ENCODE measurements at regions not wholly inside any gene's neighbourhood (a gene's known extent, or its start where the extent isn't known, plus 50 kb on each side); places are given as distances from the start of the nearest gene placed in this dataset.

DNA sequence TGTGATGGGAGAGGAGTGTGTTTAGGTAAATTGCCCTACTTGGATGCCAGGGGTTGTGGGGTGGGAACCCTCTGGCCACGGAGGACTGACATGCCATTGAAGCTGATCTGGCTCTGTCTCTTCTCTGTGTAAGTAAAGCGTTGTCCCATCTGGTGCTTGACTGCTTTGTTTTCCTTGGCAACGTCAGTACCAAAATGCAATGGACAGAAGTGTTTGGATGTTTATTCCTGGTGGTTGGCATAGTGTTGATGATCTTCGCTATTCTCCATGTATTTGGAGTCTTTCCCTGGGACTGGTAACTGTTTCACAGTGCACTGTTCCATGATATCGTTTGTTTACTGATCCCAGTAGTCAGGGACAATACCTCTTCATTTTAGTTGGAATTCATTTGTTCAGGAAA is 130.5 kb upstream of the MCTP2 start:
- no peak for DNase-seq (ENCODE audit: low read depth)

DNA sequence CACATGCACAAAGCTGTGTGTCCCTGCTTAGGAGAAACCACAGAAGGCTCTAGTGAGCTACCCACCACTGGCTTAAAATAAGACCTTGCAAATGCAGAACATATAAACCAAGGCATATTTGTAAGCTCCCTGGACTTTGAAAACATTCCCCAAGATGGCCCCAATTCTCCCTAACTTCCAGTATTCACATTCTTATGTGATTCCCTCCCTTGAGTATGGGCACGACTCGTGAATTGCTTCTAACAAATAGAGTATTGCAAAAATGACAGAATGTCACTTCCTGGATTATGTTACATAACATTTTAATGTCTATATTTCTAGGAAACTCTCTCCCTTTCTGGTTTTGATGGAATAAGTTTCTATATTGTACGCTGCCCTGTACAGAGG is 131.8 kb upstream of the MCTP2 start:
- DNase-seq (ENCODE audit: low read depth), result no peak

DNA sequence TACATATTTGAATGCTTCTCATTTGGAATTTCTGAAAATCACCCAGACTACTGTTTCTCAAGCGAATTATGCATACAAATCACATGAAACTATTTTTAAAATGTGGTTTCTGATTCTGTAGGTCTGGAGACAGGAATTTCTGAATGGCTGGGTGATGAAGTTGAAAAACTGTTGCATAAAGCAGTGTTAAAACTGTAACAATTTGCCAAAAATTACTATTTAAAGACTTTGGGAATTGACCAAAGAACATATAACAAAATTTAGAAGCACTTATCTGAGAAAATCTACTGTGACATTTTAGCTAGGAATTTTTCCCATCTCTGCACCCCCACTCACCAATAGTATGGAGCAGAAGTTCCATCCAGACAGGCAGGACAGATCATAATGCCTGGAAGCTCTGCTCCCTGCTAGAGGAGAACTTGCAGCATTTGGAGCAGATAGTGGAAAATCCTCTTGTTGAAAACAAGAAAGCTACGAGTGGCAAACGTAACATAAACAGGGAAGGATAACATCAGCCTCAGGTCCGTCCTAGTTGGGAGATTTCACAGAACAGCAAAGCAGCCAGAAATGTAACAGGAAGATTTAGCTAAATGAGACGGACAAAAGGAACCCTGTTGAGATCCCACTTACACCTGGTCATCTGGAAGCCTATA is 132.3 kb upstream of the MCTP2 start:
- no peak for DNase-seq (ENCODE audit: low read depth)

DNA sequence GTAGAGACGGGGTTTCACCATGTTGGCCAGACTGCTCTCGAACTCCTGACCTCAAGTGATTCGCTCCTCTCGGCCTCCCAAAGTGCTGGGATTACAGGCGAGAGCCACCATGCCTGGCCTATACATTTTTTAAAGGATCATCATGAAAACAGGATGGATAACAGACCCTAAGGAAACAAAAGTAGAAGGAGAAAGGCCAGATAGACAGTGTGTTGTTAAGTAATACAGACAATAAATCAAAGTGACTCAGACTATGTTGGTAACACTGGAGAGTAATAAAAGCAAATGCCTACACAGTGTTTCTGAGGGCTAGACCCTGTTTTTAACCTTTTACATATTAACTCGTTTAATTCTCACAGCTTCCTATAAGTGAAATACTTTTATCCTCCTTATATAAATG is 133.8 kb upstream of the MCTP2 start:
- no peak for DNase-seq (ENCODE audit: low read depth)

DNA sequence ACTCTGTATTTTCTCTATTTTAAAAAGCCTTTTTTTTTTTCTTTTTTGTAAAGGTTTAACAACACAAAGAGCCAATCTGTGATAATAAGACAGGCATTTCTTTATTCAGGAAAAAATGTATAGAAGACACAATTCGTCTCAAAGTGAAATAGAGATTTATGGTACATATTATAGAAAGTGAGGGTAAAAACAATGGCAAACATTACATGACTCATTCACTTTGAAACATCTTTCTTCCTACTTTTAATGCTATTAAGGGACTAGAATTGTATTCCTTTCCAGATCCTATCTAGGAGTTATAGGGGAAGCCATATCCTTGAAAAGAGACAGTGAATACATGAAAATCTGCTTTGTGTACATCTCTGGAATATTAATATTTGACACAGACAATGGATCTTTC is 137.1 kb upstream of the MCTP2 start:
- DNase-seq (ENCODE audit: low read depth), result no peak

DNA sequence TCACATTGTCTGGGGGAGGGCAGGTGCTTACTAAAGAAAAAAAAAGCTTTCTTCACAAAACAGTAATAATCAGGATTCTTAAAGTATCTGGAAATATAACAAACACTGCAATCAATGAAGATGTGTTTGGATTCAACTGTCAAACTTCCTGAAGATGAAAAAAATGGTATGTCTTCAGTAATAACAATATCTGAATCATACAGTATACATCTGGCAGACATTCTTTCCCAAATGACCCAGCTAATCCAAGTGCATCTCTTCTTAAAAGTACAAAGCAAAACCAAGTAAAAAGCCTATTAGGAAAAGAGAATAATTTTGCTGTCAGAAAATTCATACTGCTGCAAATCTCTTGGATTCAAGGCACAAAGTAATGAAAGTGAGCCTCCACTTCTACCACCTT is 145.0 kb upstream of the MCTP2 start:
- no peak for DNase-seq (ENCODE audit: low read depth)

DNA sequence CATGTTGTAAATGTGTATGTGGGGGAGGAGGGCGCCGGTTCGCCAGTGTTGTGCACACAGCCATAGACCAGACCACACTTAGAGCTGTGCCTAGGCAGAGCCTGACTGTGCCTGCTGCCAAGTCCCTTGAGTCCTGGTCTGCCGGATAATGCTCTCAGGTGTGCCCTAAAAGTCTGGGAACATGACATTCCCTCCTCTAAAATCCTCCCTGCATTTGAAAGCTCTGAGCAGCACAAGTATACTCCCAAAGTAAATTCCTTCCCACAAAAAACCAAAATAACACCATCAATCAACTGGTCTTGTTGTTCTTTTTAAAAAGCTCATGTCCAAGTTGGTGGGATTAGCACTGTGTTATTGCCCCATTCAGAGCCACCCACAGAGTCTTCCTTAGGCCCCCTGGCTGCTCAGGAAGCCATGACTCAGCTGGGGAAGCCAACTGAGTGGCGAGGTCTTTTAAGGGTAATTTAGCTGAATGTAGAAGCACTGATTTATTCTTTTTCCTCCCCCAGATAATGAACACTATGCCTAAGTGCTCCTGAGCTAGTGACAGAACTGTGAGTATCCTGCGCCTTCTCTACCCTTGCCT is 147.8 kb upstream of the MCTP2 start:
- peak; percentile 70 for DNase-seq (ENCODE audit: low read depth)

DNA sequence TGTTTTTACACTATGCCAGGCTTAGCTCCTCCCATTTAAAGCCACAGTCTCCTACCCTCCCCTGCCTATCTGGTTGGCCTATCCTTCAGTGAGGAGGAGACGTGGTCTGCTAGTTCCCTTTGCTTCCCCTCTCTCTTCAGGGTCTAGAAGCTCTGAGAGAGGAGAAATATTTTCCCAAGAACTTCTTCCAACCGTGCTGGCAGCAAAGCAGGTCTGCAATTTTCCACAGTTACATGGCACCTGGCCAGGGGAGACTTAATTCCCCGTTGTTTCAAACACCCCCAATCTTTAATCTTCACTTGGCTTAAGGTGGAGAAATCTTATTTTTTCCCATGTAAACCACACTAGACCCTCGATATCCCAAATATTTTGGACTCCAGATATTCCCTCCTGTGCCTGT is 149.5 kb upstream of the MCTP2 start:
- DNase-seq (ENCODE audit: low read depth), result no peak

DNA sequence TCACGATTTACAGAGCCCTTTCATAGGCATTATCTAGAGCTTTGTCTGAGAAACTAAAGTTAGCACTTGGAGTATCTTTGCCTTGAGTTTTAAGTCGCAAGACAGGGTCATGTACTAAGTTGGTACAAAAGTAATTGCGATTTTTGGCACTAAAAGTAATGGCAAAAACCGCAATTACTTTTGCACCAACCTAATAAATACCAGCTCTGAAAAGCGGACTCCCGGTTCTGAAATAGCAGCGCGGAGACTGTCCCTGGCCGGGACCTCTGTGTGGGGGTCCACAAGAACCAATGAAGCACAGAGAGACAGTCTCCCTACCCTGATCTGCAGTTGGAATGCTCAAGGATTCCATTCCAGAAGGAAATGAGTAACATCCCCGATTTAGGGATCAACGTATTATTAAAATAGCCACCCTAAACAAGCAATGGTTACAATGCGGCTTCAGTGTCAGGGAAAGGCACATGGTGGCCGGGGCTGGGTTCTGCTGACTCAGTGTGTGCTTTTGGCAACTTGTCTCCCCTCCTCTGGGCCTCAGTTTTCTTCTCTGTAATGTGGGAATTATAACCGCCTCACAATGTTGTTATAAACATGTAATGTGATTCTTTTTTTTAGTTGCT is 150.3 kb upstream of the MCTP2 start:
- no peak for DNase-seq (ENCODE audit: low read depth)

DNA sequence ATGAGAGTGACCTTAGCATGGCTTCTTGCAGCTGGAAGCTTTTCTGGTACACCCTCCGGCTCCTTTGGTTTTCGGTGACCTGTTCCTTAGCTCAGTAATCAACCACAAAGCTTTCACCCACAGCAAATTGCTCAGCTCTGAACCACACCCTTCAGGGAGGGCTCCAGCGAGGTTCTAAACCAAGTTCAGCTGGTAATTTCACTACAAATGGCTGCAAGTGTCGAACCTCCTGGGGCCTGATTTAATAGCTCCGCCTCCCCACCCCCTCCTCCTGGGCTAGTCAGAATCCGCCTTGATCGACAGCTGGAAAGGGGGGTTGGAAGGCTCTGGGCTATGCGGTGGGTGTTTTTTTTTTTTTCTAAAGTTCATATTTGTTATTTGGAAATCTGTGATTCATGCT is 150.9 kb upstream of the MCTP2 start:
- DNase-seq (ENCODE audit: low read depth), result peak; percentile 74

DNA sequence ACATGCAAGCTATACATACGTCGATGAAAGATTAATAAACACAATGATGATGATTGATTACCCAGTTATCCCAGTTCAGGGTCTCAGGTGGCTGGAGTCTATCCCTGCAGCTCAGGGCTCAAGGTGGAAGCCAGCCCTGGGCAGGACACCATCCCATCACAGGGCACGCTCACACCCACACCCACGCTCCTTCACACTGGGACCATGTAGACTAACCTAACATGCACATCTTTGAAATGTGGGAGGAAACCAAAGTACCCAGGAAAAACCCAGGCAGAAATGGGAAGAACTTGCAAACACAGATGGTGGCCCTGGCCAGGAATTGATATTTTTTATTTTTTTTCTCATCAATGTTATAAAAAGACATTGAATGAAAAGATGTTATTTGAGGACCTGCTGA is 151.4 kb upstream of the MCTP2 start:
- DNase-seq (ENCODE audit: low read depth), result no peak

DNA sequence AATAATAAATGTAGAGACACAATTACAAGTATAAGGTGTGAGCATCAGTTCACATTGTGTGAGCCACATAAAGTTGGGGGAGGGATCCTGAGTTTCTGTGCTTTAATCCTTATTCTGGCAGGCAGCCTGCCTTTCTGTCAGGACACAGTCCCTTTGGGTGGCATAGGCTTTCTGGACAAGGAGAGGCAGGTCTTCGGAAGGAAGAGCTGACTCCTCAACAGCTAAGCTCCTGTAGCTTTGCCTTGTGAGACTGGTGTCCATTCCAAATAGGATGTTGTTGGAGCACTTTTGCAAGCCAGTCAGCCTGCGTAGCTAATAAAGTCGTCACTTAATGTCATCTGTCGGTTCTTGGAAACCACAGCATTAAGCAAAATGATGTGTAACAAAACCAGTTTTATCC is 151.9 kb upstream of the MCTP2 start:
- DNase-seq (ENCODE audit: low read depth), result no peak

DNA sequence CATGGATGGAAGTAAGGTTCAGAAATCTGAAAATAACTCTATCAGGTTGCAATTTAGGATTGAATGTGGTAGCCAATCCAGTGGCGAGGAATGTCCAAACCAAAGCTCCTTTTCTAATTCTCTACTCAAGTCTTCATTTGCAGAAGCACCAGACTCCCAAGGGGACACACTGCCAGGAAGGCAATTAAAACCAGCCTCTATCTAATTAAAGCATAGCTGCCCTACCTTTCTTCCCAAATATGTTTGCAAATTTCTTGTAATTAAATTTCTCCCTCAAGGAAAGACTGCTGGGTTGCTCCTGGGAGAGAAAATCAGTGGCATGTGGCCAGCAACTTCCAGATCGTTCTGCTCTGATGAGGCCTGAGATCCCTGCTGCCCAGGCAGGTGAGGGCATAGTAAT is 153.4 kb upstream of the MCTP2 start:
- no peak for DNase-seq (ENCODE audit: low read depth)

DNA sequence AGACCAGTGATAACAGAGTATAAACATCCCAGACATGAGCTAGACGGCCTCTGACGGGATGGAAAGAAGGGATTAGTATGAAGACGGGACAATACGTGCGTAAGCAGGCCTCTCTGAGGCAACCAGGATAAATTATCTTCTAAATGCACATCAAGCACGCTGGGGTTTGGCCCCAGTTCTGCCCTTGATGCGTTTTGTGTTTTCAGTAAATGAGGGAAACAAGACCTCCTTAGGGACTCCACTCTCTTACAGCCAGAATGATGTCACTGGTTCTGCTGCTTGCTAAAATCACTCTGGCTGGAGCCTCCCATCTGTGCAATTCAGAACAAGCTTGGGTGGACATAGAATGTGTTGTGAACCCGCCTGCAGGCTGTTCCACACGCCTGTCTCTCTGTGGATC is 156.0 kb upstream of the MCTP2 start:
- no peak for DNase-seq (ENCODE audit: low read depth)

DNA sequence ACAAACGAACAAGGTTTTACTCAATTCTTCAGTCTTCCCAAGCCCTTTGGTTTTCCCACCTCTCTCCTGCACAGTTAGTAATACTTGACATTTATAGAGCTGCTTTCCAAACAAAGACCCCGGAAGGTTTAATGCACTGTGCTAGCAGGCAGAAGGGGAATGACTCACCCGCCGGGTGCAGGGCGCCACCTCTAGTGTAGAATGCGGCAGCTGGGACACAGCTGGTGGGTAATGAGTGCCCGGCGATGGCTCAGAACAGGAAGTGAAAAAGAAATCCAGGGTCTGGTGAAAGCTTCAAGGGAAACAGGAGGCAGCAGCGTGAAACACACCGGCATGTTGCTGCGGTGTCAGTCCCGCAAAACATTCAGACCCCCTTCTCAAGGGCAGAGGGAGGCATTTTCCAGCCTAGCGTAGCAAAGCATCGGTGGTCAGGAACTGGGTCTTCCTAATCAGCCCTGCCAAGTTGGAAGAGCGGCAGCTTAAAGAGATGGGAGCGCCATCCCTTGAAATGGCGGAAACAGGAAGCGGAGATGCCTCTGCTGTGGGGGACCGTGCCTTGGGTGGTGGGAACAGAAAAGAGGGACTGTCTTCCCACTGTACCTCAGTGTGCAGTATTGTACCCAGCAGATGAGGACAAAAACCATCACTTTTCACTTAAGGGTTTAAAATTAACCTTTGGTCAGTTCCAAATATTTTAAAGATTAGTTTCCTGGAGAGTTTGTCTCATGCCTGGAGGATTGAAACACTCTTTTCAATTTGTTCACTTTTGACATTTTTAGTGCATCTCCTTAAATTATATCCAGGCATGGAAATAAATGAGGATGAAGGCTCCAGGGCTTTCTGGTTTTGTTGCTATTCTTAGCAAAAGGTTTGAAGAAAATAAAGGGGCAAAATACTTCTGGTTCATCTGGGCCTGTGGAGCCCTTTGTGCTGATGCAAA is 160.7 kb upstream of the MCTP2 start:
- peak; percentile 50 for DNase-seq (ENCODE audit: low read depth)

DNA sequence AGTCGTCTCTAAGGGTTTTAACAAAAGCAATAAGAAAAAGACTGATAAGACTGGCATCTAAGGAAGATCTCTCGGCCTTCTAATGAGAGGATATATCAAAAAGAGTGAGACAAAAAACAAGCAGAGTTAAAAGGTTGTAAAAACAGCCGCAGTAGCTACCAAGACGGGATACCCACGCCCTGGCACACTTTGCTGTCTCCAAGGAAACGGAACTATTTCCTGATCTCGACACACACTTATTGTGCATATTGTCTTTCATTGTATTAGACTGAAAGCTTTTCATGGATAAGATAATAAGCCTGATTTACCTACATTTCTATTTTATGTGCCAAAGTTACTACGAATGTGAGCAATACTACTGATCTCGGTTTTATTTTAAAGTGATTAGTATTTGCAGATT is 161.5 kb upstream of the MCTP2 start:
- DNase-seq (ENCODE audit: low read depth), result no peak

DNA sequence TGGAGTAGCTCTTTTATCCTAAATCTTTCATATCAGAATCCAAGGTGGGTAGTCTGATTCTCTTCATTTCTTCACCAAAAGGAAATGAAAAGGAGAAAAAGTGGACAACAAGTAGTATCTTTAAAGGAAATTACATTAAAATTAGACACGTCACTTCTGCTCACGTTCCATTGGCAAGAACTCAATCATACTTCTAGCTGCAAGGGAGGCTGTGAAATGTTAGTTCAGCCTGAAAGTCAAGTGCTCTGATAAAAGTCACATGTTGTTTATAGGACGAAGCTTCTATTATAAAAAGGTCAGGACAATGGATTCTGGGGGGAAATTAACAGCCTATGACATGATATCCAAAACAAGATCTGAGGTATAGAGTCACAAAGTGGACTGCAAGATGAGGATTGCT is 164.6 kb upstream of the MCTP2 start:
- no peak for DNase-seq (ENCODE audit: low read depth)

DNA sequence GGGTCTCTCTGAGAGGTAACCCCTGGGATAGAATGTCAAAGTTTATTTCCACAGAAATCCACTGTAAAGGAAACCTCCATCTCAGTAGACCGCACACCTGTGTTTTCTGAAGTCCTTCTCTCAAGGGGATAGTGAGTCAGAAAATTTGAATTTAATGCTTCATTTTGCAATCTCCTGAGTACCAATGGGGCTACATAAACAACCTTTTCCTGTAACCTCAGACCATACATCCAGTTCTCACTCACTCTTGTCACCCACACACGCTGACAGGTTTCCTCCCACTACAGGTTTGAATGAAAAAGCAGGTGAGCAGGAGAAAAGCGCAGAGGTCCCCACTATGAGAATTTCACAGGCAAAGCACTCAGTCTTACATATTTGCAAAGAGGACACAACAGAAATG is 165.3 kb upstream of the MCTP2 start:
- DNase-seq (ENCODE audit: low read depth), result no peak

DNA sequence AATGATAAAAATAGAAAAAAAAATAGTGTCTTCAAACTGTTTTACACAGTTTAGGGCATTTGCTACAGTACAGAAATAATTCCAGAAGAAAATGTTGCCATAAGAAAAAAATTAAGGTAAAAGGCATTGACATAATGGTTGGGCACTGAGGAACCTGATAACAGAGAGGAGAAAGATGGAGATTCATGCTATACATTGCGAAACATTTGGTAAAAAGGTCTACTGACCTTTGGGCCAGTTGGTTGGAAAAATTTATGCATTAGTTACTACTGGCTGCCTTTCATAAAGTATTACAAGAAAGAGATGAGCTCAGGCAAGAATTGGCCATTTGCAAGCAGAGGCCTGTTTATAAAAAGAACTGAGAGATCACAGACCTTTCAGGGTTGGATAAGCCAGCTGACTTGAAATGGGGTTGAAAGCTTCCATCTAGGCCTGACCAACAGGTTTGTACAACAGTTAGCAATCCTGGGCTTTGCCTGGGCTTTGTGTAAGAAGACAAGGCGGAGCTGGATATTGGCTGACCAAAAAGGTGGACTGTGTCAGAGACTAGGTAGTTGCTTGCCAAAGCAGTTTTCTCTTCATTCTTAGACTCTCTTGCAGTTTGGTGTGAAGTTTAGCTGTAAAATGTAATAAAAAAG is 166.6 kb upstream of the MCTP2 start:
- no peak for DNase-seq (ENCODE audit: low read depth)

DNA sequence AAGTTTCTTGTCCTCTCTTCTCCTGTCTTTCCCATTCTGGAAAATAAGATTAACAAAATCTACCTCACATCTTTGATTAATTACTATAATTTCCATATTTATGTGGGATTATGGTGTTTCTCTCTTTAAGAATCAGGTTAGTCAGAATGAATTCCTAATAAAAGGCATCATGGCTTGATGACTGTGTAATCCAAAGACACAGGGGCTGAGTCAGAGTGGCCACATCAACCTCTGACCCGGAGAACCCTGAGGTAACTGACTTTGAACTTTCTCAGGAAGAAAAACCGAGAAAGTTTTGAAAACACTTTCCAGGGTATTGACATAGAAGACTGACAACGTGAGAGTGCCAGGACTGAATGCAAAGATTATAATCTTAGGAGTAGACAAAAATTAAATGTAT is 170.3 kb upstream of the MCTP2 start:
- no peak for DNase-seq (ENCODE audit: low read depth)

DNA sequence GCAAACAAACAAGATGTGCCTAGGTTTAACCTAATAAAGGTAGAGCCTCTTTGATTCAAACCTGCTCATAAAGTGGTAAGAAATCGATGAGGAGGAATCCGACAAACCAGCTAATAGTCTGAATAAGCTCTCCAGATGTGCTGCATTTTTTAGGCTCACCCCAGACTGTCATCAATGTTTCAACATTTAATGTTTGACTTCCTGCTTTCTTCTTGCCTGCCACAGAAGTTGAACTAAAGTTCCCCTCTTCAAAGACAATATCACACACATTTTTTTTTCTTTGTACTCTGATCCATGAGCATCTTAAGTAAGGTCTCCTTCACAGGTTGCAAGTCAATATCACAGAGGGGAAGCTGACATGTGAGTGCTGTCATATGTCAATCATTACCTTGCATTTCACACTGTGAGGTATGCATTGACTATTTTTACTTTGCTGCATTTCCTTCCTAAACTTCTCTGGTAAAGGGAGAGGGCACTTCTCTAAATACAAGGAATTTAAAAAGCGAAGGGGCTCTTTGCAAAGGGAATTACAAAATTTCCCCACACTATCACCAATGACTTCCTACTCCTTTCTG is 172.3 kb upstream of the MCTP2 start:
- no peak for DNase-seq (ENCODE audit: low read depth)

DNA sequence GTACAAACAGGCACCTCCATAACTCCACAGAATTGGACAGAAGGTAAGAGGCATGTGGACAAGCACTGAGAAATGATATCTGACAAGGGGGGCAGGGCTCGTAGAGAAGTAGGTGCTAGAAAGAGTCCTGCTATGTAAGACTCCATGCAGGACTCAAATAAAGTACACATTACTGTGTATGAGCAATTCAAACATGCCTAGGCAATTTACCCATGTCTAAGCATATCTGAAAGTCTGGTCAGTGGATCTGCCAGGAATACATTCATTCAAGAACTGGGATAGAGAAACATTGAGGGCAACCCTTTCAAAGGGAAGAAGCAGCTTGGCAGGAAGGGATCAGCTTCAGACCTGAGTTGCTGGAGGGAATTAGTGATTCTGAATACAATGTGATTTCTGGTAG is 174.1 kb upstream of the MCTP2 start:
- DNase-seq (ENCODE audit: low read depth), result no peak

All from GM04504 (cell line).